GM13976 (cell line): ENCODE measurements at regions not wholly inside any gene's neighbourhood (a gene's known extent, or its start where the extent isn't known, plus 50 kb on each side); places are given as distances from the start of the nearest gene placed in this dataset.

ENCODE experiments used
- DNase-seq: peaks from one replicate; pipeline ENCODE4 v3.0.0; 2012; ENCODE audit warnings: low spot score
- in situ Hi-C: fragments of 300-500 bp; cut with MboI; formaldehyde crosslinking; loops from one replicate; pipeline ENCODE4 v1.12.0; 2022; ENCODE audit warnings: low sequenced_read_pairs, mixed read lengths, inconsistent platforms; ENCODE audit not compliant: unreplicated experiment
- TF ChIP-seq, protein P1 (sequence below): IDR thresholded peaks from 2 replicates; pipeline ENCODE4 v1.5.1; 2012; ENCODE audit warnings: borderline replicate concordance, mild to moderate bottlenecking; ENCODE audit not compliant: insufficient read depth; ENCODE audit errors: extremely low read depth, missing control alignments, control extremely low read depth

- no peak for DNase-seq
- in situ Hi-C loops = no loop called here
- TF ChIP-seq, protein P1, sequence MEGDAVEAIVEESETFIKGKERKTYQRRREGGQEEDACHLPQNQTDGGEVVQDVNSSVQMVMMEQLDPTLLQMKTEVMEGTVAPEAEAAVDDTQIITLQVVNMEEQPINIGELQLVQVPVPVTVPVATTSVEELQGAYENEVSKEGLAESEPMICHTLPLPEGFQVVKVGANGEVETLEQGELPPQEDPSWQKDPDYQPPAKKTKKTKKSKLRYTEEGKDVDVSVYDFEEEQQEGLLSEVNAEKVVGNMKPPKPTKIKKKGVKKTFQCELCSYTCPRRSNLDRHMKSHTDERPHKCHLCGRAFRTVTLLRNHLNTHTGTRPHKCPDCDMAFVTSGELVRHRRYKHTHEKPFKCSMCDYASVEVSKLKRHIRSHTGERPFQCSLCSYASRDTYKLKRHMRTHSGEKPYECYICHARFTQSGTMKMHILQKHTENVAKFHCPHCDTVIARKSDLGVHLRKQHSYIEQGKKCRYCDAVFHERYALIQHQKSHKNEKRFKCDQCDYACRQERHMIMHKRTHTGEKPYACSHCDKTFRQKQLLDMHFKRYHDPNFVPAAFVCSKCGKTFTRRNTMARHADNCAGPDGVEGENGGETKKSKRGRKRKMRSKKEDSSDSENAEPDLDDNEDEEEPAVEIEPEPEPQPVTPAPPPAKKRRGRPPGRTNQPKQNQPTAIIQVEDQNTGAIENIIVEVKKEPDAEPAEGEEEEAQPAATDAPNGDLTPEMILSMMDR = no peak
Observed at GRCh38 chr10:57987055-57987721, 280.5 kb downstream of the IPMK start.

DNA sequence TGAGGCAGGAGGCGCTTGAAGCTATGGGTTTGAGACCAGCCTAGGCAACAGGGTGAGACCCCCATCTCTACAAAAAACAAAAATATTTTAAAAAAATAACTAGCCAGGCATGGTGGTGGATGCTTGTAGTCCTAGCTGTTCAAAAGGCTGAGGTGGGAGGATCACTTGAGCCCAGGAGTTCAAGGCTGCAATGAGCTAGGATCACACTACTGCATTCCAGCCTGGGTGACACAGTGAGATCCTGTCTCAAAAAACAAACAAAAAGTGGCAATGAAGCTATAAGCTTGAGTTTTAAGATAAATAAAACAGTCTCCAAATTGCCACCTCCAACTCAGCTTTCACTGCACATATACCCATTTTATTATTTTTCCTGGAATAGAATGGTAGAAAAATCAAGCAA lies 281.3 kb downstream of the IPMK start:
- DNase-seq = no peak
- in situ Hi-C loops = no loop called here
- TF ChIP-seq, protein P1 = no peak

- in situ Hi-C loops = no loop called here
- DNase-seq = no peak
- TF ChIP-seq, protein P1 = no peak
Observed at GRCh38 chr10:57983281-57983791, 284.4 kb downstream of the IPMK start.

GRCh38 chr10:57982091-57982490 lies 285.6 kb downstream of the IPMK start:
- TF ChIP-seq, protein P1 = no peak
- DNase-seq = no peak
- in situ Hi-C loops = no loop called here

DNA sequence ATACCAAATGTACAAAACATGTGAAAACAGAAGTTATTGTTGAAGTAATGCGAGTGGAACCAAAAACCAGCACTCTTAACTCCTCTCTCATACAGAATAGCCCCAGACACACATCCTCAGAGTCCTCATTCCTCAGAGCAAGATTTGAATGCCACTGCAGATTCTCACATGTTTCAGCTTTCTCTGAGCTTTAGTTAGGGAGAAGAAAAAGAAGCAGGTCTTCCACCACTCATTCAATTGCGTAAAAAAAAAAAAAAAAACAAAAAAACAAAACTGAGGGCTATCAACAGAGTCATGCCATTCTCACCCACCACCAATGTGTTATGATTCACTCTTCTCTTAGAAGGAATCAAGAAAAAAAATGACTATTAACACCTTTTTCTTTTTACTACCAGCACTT lies 287.7 kb downstream of the IPMK start:
- in situ Hi-C loops = no loop called here
- no peak for DNase-seq
- TF ChIP-seq, protein P1 = no peak

DNA sequence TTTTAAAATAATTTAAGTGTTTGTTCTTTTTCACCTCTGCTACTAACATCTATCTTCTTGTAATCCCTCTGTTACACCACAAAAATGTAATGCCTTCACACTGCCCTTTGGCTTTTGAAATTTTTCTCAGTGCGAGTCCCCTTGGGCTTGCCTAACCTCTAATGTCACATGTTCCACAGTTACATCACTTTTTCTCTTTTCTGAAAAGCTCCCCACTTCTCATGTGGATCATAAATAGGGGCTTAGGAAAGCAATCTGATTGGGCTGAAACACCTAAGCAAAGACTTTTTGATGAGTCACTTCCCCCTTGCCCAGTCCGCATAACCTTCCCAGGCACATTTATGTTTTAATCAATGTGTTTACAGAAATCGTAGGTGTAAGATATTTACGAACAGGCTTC lies 288.2 kb downstream of the IPMK start:
- in situ Hi-C loops = no loop called here
- TF ChIP-seq, protein P1 = no peak
- no peak for DNase-seq

GRCh38 chr10:57977262-57977661 lies 290.4 kb downstream of the IPMK start:
- in situ Hi-C loops = no loop called here
- no peak for DNase-seq
- TF ChIP-seq, protein P1 = no peak
